ENCODE measurements at regions not wholly inside any gene's neighbourhood (a gene's known extent, or its start where the extent isn't known, plus 50 kb on each side); places are given as distances from the start of the nearest gene placed in this dataset.
"Not testable (repeated sequence)": the region's sequence is repeated elsewhere in the genome, so short reads cannot be mapped to it uniquely, and the experiment has no call there.

- DNase-seq = no peak
Measured at GRCh38 chr3:106125321-106125720, 256.5 kb upstream of the CBLB start.

GRCh38 chr3:106126067-106126845 is 257.4 kb upstream of the CBLB start:
- no peak for DNase-seq

- DNase-seq = no peak
Measured at GRCh38 chr3:106126846-106127235, 258.0 kb upstream of the CBLB start.

- no peak for DNase-seq
Measured at GRCh38 chr3:106129939-106130338, 261.1 kb upstream of the CBLB start.

- DNase-seq = no peak
Measured at GRCh38 chr3:106130384-106131198, 261.8 kb upstream of the CBLB start.

- no peak for DNase-seq
Measured at GRCh38 chr3:106135451-106136160, 266.8 kb upstream of the CBLB start.

- no peak for DNase-seq
Measured at GRCh38 chr3:106139826-106140225, 271.0 kb upstream of the CBLB start.

GRCh38 chr3:106140431-106140830 is 271.6 kb upstream of the CBLB start:
- no peak for DNase-seq

GRCh38 chr3:106144030-106144429 is 275.2 kb upstream of the CBLB start:
- no peak for DNase-seq

GRCh38 chr3:106148440-106149082 is 279.7 kb upstream of the CBLB start:
- DNase-seq = not testable (repeated sequence)

GRCh38 chr3:106157411-106157810 is 288.6 kb upstream of the CBLB start:
- DNase-seq = no peak

GRCh38 chr3:106160396-106160795 is 291.6 kb upstream of the CBLB start:
- DNase-seq = no peak

GRCh38 chr3:106161246-106161645 is 292.4 kb upstream of the CBLB start:
- no peak for DNase-seq

GRCh38 chr3:106167728-106168127 is 298.9 kb upstream of the CBLB start:
- no peak for DNase-seq

GRCh38 chr3:106168962-106169750 is 300.3 kb upstream of the CBLB start:
- no peak for DNase-seq

GRCh38 chr3:106170636-106171035 is 301.8 kb upstream of the CBLB start:
- DNase-seq = no peak

- DNase-seq = no peak
Measured at GRCh38 chr3:106172101-106172500, 303.3 kb upstream of the CBLB start.

GRCh38 chr3:106172780-106173179 is 304.0 kb upstream of the CBLB start:
- no peak for DNase-seq

GRCh38 chr3:106175276-106175675 is 306.5 kb upstream of the CBLB start:
- DNase-seq = no peak

- DNase-seq = peak; percentile 59
Measured at GRCh38 chr3:106176734-106177133, 307.9 kb upstream of the CBLB start.

- no peak for DNase-seq
Measured at GRCh38 chr3:106182950-106183511, 314.2 kb upstream of the CBLB start.
